ENCODE measurements at regions not wholly inside any gene's neighbourhood (a gene's known extent, or its start where the extent isn't known, plus 50 kb on each side); places are given as distances from the start of the nearest gene placed in this dataset.

DNA sequence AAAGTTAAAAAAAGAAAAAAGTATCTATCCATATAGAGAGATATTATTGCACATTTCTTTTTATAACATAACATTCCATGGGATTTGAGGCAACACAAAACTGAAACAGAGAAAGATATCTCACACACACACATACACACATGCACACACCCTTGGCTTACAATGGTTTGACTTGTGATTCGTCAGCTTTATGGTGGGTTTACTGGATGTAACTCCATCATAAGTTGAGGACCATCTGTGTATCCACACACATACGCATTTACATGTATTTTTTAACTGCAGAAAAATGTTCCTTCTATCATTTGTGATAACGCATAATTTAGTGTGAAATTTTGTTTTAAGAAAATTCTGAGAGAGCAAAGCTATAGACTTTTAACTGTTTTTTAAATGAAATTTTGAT, 74.2 kb upstream of the CDCA7L start:
- no peaks in the 10 kb centered on the region for H3K9me3 Mint-ChIP-seq
- TF ChIP-seq, protein P1, sequence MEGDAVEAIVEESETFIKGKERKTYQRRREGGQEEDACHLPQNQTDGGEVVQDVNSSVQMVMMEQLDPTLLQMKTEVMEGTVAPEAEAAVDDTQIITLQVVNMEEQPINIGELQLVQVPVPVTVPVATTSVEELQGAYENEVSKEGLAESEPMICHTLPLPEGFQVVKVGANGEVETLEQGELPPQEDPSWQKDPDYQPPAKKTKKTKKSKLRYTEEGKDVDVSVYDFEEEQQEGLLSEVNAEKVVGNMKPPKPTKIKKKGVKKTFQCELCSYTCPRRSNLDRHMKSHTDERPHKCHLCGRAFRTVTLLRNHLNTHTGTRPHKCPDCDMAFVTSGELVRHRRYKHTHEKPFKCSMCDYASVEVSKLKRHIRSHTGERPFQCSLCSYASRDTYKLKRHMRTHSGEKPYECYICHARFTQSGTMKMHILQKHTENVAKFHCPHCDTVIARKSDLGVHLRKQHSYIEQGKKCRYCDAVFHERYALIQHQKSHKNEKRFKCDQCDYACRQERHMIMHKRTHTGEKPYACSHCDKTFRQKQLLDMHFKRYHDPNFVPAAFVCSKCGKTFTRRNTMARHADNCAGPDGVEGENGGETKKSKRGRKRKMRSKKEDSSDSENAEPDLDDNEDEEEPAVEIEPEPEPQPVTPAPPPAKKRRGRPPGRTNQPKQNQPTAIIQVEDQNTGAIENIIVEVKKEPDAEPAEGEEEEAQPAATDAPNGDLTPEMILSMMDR (IDR thresholded peaks at IDR 0.05), result no peak
- Histone ChIP-seq H3K27ac (ENCODE audit: low read depth in 1 of 2, low read length in 2 of 2) (no peak overlapping the region), H3K4me1 (ENCODE audit: insufficient read depth, low read length) (no peaks in the 10 kb centered on the region), H3K36me3 (ENCODE audit: insufficient read depth, low read length) (no peaks in the 10 kb centered on the region), H3K9me3 (ENCODE audit: control insufficient read depth in 1 of 2, insufficient read depth in 1 of 2, low read length in 2 of 2) (no peaks in the 10 kb centered on the region), H3K4me3 (ENCODE audit: low read length) (no peak overlapping the region), H3K27me3 (ENCODE audit: control insufficient read depth in 1 of 2, insufficient read depth in 2 of 2, low read length in 2 of 2) (peaks cover 0 to 10% of the 10 kb centered on the region in 2 experiments)
- H3K4me3 Mint-ChIP-seq, result no peak overlapping the region
- intact Hi-C loops (cut with DNase I, micrococcal nuclease), result no loop called here
- ChIA-PET POLR2A (no interaction called here), CTCF (no interaction called here)
- no peak for DNase-seq
- H3K4me1 Mint-ChIP-seq (ENCODE audit: low read depth), result no peaks in the 10 kb centered on the region
- no peak overlapping the region for H3K27ac Mint-ChIP-seq
- H3K36me3 Mint-ChIP-seq (ENCODE audit: low read depth), result no peaks in the 10 kb centered on the region
- peaks cover 12% of the 10 kb centered on the region for H3K27me3 Mint-ChIP-seq
- no peak for ATAC-seq (ENCODE audit: poor library complexity)

DNA sequence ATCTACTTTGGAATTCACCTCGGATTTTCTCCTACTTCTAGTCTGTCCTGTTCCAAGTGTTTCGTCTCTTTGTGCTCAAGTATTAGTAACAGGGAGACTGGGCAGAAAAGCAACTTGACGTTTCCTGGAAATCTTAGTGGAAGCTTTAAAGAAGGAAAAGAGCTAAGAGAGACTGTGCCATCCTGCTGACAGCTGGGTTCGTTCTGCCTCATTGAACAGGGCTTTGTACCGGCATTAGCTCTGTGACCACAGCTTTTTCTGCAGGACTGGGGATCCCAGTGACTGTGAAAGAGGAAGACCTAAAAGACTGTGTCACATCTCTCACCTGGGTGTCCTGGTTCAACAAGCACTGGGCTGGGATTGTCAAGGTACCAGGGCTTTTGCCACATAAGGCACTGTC, 70.8 kb upstream of the CDCA7L start:
- Mint-ChIP-seq H3K4me1 (ENCODE audit: low read depth) (no peaks in the 10 kb centered on the region), H3K27ac (no peak overlapping the region), H3K9me3 (no peaks in the 10 kb centered on the region), H3K27me3 (peaks cover 5% of the 10 kb centered on the region), H3K4me3 (no peak overlapping the region), H3K36me3 (ENCODE audit: low read depth) (no peaks in the 10 kb centered on the region)
- intact Hi-C loops (cut with DNase I, micrococcal nuclease), result no loop called here
- Histone ChIP-seq H3K27me3 (ENCODE audit: control insufficient read depth in 1 of 2, insufficient read depth in 2 of 2, low read length in 2 of 2) (peaks cover 0 to 10% of the 10 kb centered on the region in 2 experiments), H3K4me1 (ENCODE audit: insufficient read depth, low read length) (no peaks in the 10 kb centered on the region), H3K27ac (ENCODE audit: low read depth in 1 of 2, low read length in 2 of 2) (no peak overlapping the region), H3K9me3 (ENCODE audit: control insufficient read depth in 1 of 2, insufficient read depth in 1 of 2, low read length in 2 of 2) (no peaks in the 10 kb centered on the region), H3K36me3 (ENCODE audit: insufficient read depth, low read length) (no peaks in the 10 kb centered on the region), H3K4me3 (ENCODE audit: low read length) (no peak overlapping the region)
- DNase-seq (no peak), ATAC-seq (ENCODE audit: poor library complexity) (no peak)
- POLR2A ChIA-PET, result no interaction called here
- TF ChIP-seq, protein P1 (IDR thresholded peaks at IDR 0.05), result no peak
- CTCF ChIA-PET, result no interaction called here

DNA sequence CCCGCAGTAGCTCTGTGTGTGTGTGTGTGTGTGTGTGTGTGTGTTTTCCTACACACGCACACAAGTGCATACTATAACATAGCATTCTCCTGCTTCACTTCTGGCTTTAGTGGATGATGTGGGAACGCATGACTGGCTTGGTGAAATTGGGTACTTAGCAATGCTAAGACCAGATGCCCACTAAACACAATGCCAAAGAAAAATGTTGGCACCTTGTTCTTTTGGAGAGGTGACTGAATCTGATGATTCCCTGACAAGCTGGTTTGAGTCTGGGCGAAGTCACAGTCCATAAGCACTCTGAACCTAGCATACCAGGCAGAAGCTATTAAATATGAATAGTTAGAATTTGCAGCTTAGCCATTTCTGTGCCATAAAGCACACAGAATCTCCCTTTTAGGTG, 68.0 kb upstream of the CDCA7L start:
- no peaks in the 10 kb centered on the region for H3K9me3 ChIP-seq (ENCODE audit: control insufficient read depth in 1 of 2, insufficient read depth in 1 of 2, low read length in 2 of 2)
- H3K27ac Mint-ChIP-seq, result no peak overlapping the region
- H3K4me3 ChIP-seq (ENCODE audit: low read length), result no peak overlapping the region
- intact Hi-C loops (cut with DNase I, micrococcal nuclease), result no loop called here
- H3K4me3 Mint-ChIP-seq, result no peak overlapping the region
- no peaks in the 10 kb centered on the region for H3K4me1 ChIP-seq (ENCODE audit: insufficient read depth, low read length)
- H3K27me3 ChIP-seq (ENCODE audit: control insufficient read depth in 1 of 2, insufficient read depth in 2 of 2, low read length in 2 of 2), result peaks cover 0 to 6% of the 10 kb centered on the region in 2 experiments
- POLR2A ChIA-PET, result no interaction called here
- TF ChIP-seq, protein P1 (IDR thresholded peaks at IDR 0.05), result no peak
- CTCF ChIA-PET, result no interaction called here
- no peaks in the 10 kb centered on the region for H3K36me3 ChIP-seq (ENCODE audit: insufficient read depth, low read length)
- ATAC-seq (ENCODE audit: poor library complexity) (no peak), DNase-seq (no peak)
- H3K36me3 Mint-ChIP-seq (ENCODE audit: low read depth), result no peaks in the 10 kb centered on the region
- H3K27ac ChIP-seq (ENCODE audit: low read depth in 1 of 2, low read length in 2 of 2), result no peak overlapping the region
- peaks cover 8% of the 10 kb centered on the region for H3K27me3 Mint-ChIP-seq
- no peaks in the 10 kb centered on the region for H3K9me3 Mint-ChIP-seq
- H3K4me1 Mint-ChIP-seq (ENCODE audit: low read depth), result no peaks in the 10 kb centered on the region
